SK-N-MC (cell line): ENCODE measurements at regions not wholly inside any gene's neighbourhood (a gene's known extent, or its start where the extent isn't known, plus 50 kb on each side); places are given as distances from the start of the nearest gene placed in this dataset.

Source experiments
- EZH2 ChIP-seq: fragments of 200-600 bp; sonication (generic); IDR thresholded peaks from one replicate; pipeline ENCODE4 v1.6.1; 2017; ENCODE audit warnings: antibody characterized with exemption
- FOXP2 ChIP-seq: optimal IDR thresholded peaks from 2 replicates; pipeline ENCODE3; 2011; ENCODE audit warnings: mild to moderate bottlenecking, moderate library complexity; ENCODE audit not compliant: insufficient read depth; ENCODE audit errors: extremely low read length, control extremely low read depth
- POLR2AphosphoS5 ChIP-seq: IDR thresholded peaks from 2 replicates; pipeline ENCODE4 v1.6.1; 2012; ENCODE audit warnings: mild to moderate bottlenecking, low read depth, low read length, borderline replicate concordance

GRCh38 chr9:96050048-96050860 is 174.8 kb downstream of the ERCC6L2 start:
- TF ChIP-seq EZH2: no peak
- no peak for TF ChIP-seq POLR2AphosphoS5
- no peak for TF ChIP-seq FOXP2
